ENCODE measurements at regions not wholly inside any gene's neighbourhood (a gene's known extent, or its start where the extent isn't known, plus 50 kb on each side); places are given as distances from the start of the nearest gene placed in this dataset.
A peak's percentile ranks its signal among the peaks of the same experiment; 100 is the strongest.

- DNase-seq: no peak
These were observed 201.9 kb upstream of the PDE10A start for GRCh38 chr6:165864925-165865324.

- no peak for DNase-seq
These were observed 201.2 kb upstream of the PDE10A start for GRCh38 chr6:165864218-165864617.

- DNase-seq: no peak
These were observed 200.8 kb upstream of the PDE10A start for GRCh38 chr6:165863801-165864200.

- no peak for DNase-seq
These were observed 199.8 kb upstream of the PDE10A start for GRCh38 chr6:165862813-165863212.

- DNase-seq: no peak
These were observed 198.2 kb upstream of the PDE10A start for GRCh38 chr6:165861226-165861625.

- no peak for DNase-seq
These were observed 195.5 kb upstream of the PDE10A start for GRCh38 chr6:165858586-165858985.

- DNase-seq: no peak
These were observed 192.8 kb upstream of the PDE10A start for GRCh38 chr6:165855856-165856255.

- DNase-seq: no peak
These were observed 192.0 kb upstream of the PDE10A start for GRCh38 chr6:165854863-165855593.

- no peak for DNase-seq
These were observed 191.2 kb upstream of the PDE10A start for GRCh38 chr6:165854061-165854862.

- no peak for DNase-seq
These were observed 189.6 kb upstream of the PDE10A start for GRCh38 chr6:165852676-165853075.

GRCh38 chr6:165850434-165851019, 187.5 kb upstream of the PDE10A start:
- DNase-seq: peak; percentile 39

- no peak for DNase-seq
These were observed 186.7 kb upstream of the PDE10A start for GRCh38 chr6:165849534-165850430.

GRCh38 chr6:165848086-165848426, 185.0 kb upstream of the PDE10A start:
- no peak for DNase-seq

- no peak for DNase-seq
These were observed 184.5 kb upstream of the PDE10A start for GRCh38 chr6:165847407-165848085.

- DNase-seq: no peak
These were observed 183.3 kb upstream of the PDE10A start for GRCh38 chr6:165846123-165846966.

- no peak for DNase-seq
These were observed 182.5 kb upstream of the PDE10A start for GRCh38 chr6:165845493-165845892.

GRCh38 chr6:165844801-165845364, 181.8 kb upstream of the PDE10A start:
- no peak for DNase-seq

GRCh38 chr6:165844232-165844631, 181.2 kb upstream of the PDE10A start:
- DNase-seq: no peak

GRCh38 chr6:165843568-165844113, 180.6 kb upstream of the PDE10A start:
- no peak for DNase-seq

GRCh38 chr6:165843121-165843520, 180.1 kb upstream of the PDE10A start:
- no peak for DNase-seq

Data from CD4-positive, alpha-beta T cell treated with Interleukin-21 for 1 hour (primary cell).